WI38 (cell line): ENCODE measurements at regions not wholly inside any gene's neighbourhood (a gene's known extent, or its start where the extent isn't known, plus 50 kb on each side); places are given as distances from the start of the nearest gene placed in this dataset.

Experiments
- H3K4me3 ChIP-seq: 2 replicates; pipeline ENCODE4 v1.5.1; 2011; ENCODE audit warnings: low read depth, mild to moderate bottlenecking, control low read depth, low read length
- TF ChIP-seq, protein P1 (sequence below): IDR thresholded peaks from 2 replicates; pipeline ENCODE4 v1.5.1; 2012; ENCODE audit warnings: low read depth, mild to moderate bottlenecking, control low read depth, low read length

DNA sequence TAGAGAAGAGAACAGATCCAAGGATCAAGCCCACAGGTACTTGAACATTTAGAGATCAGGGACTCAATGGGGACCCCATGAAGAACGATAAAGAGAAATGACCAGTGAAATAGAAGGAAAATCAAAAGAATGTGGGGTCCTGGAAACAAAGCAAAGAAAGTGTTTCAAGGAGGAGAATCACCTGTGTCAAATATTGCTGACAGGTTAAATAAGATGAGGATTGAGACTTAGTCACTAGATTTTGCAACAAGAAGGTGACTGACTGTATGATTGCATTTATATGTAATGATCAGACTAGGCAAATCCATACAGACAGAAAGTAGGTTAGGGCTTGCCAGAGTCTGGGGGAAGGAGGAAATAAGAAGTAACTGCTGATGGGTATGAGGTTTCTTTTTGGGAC, 254.9 kb upstream of the NPY start:
- H3K4me3 ChIP-seq, result no peak overlapping the region
- TF ChIP-seq, protein P1, sequence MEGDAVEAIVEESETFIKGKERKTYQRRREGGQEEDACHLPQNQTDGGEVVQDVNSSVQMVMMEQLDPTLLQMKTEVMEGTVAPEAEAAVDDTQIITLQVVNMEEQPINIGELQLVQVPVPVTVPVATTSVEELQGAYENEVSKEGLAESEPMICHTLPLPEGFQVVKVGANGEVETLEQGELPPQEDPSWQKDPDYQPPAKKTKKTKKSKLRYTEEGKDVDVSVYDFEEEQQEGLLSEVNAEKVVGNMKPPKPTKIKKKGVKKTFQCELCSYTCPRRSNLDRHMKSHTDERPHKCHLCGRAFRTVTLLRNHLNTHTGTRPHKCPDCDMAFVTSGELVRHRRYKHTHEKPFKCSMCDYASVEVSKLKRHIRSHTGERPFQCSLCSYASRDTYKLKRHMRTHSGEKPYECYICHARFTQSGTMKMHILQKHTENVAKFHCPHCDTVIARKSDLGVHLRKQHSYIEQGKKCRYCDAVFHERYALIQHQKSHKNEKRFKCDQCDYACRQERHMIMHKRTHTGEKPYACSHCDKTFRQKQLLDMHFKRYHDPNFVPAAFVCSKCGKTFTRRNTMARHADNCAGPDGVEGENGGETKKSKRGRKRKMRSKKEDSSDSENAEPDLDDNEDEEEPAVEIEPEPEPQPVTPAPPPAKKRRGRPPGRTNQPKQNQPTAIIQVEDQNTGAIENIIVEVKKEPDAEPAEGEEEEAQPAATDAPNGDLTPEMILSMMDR, result no peak

DNA sequence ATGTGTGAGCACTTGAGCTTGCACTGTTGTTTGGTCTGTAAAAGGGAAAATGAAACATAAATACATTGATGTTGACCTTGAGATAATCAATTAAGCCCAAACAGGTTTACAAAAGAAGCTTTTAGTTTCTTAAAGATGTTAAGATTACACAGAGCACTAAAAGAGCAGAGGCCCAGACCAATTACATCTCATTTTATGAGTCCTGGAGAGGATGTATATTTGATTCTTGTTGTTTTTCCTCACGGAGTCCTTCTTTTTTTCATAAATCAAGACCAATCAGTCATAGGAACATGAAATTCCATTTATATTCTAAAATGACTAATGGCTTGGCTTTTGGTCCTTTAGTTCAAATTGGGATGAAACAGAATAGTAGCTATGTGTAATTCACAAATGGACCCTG, 249.7 kb upstream of the NPY start:
- no peak overlapping the region for H3K4me3 ChIP-seq
- TF ChIP-seq, protein P1, result no peak

DNA sequence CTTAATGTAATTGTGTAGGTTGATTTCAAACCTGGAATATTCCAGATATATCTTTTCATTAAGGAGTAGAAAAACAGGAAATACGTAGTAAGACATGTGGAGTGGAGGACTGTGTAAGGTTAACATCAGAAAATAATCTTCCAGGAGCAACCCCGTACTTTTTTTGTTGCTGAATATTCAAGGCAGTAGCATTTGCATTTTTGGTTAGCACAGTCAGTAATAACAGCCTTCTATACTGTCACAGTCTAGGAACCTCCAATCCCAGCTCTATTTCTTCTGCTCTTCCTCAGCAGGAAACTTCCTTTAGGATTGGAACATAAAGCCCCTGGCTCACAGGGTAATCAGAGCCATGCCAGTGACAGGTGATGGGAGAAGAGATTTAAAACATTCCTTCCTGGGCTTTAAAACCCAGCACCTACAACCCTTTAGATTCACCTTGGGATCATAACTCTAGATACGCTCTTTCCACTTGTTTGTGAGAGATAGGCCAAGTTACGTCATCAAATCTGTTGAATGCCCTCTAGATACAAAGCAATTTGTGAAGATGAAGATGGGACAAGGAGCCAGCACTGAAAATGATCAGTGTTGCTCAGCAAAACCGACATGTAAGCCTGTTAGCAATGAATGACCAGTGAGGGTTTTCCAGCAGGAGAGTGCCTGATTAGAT, 248.5 kb upstream of the NPY start:
- TF ChIP-seq, protein P1, result no peak

DNA sequence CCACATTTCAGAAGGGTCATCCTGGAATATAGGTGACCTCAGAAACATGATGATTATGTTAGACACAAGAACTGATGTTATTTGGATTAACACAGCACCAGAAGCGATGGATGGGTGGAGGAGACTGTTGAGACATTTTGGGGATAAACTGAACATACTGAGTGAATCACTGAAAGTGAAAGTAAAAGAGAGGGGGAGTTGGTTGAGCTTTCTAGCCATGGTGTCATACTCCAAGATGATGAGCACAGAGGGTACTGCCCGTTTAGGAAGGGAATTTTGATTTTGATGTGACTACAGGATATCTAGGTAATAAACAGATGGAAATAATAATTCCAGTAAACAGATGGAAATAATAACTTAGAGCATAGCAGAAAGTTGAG, 248.0 kb upstream of the NPY start:
- TF ChIP-seq, protein P1, result no peak
- no peak overlapping the region for H3K4me3 ChIP-seq

More for the DNA sequence above, 248.5 kb upstream of the NPY start:
- H3K4me3 ChIP-seq, result no peak overlapping the region

DNA sequence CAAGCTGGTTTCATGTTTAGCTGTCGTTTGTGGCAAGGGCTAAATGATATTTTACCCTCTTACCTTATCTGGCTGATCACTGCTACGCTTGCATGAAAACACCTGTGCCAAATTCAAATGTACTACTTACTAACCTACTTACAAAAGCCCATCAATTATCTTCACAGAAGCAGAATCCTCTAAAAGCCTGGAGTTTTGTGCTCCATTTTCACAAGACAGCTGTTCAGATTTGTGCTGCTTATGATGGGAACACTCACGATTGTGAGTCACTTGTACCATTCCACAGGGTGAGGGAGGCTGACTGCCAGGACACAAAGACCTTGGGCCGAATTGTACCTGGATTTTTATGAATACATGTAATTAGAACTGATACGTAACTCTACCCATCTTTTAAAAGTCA, 245.0 kb upstream of the NPY start:
- TF ChIP-seq, protein P1, result no peak
- no peak overlapping the region for H3K4me3 ChIP-seq

DNA sequence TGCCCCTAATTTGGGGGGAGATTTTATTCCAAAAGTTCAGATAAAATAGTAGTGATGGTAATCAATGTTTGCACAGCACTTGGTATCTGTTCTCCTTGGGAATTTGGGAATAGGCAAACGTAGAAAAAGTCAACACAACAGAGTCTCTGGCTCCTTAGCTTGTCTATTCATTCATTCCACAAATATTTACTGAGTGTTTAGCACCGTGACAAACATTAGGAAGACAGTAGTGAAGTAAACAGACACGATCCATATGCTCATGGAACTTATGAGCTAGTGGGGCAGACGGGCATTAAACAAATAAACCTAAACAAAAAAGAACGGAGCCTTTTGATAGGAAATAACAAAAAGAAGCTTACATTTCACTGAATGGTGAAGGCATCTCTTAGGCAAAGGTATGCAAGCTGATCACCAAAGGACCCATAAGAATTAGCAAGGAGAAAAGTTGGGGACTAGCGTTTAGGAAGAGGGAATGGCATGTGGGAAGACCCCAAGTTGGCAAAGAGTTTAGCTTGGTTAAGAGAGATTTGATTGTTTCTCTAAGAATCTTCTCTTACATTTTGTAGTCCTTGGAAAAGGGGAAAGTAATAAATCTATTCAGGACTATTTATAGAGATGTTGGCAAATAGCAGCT, 243.9 kb upstream of the NPY start:
- H3K4me3 ChIP-seq, result no peak overlapping the region
- TF ChIP-seq, protein P1, result no peak

DNA sequence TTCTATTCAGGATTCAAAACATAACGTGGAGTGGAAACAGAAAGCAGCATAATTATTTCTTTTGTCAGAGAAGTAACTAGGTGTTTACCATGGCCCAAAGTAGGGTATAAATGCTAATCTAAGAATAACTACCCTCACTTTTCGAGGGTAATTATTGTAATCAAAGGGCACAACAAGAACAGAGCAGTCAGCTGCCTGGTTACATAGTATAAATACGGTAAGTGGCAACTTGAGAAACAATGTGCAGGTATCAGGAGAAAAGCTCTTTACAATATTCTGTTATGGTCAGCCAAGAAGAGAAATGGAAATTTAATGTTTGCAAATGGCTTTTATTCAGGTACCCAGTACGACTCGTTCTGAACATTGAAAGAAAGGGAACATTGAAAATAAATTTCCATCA, 242.0 kb upstream of the NPY start:
- H3K4me3 ChIP-seq, result no peak overlapping the region
- TF ChIP-seq, protein P1, result no peak
